Uterus (tissue), 3 donors: ENCODE measurements at regions not wholly inside any gene's neighbourhood (a gene's known extent, or its start where the extent isn't known, plus 50 kb on each side); places are given as distances from the start of the nearest gene placed in this dataset.

Experiments
- DNase-seq, 2 donors: peaks; one replicate each; pipeline ENCODE4 v3.0.0-alpha.2; 2019 to 2020
- H3K27ac ChIP-seq, 2 donors: fragments of 200-600 bp; sonication (generic); 1 replicate in 1 of 2; 2 replicates in 1 of 2; pipeline ENCODE4 v1.5.1; 2016 to 2018
- H3K27me3 ChIP-seq, 2 donors: fragments of 200-600 bp; sonication (generic); one replicate each; pipeline ENCODE4 v1.5.1; 2018 to 2019; ENCODE audit warnings: control low read depth in 1 of 2
- H3K36me3 ChIP-seq, 2 donors: fragments of 200-600 bp; sonication (generic); one replicate each; pipeline ENCODE4 v1.5.1; 2019; ENCODE audit warnings: control low read depth in 1 of 2
- H3K4me1 ChIP-seq, 2 donors: fragments of 200-600 bp; sonication (generic); one replicate each; pipeline ENCODE4 v1.5.1; 2018 to 2019; ENCODE audit warnings: control low read depth in 1 of 2
- H3K4me3 ChIP-seq, 2 donors: fragments of 200-600 bp; sonication (generic); 1 replicate in 1 of 2; 2 replicates in 1 of 2; pipeline ENCODE4 v1.5.1; 2018 to 2019; ENCODE audit warnings: mild to moderate bottlenecking in 1 of 2
- H3K9me3 ChIP-seq, 2 donors: fragments of 200-600 bp; sonication (generic); one replicate each; pipeline ENCODE4 v1.5.1; 2019; ENCODE audit warnings: control low read depth in 1 of 2
- POLR2A ChIP-seq, 2 donors: fragments of 450-650 bp; IDR thresholded peaks; one replicate each; pipeline ENCODE4 v1.6.1; 2016; ENCODE audit warnings: antibody characterized with exemption in 2 of 2, mild to moderate bottlenecking in 1 of 2, moderate library complexity in 1 of 2
- intact Hi-C: fragments of 100-400 bp; cut with DNase I; formaldehyde crosslinking; loops from one replicate; pipeline ENCODE4 v1.15.1; 2023; ENCODE audit warnings: low total_unique reads
- TF ChIP-seq, protein P1 (sequence below), 4 experiments: fragments of 200-600 bp in 2 of 4; fragments of 450-650 bp in 2 of 4; sonication (generic) in 2 of 4; IDR thresholded peaks; one replicate each; pipeline ENCODE4 v1.5.1; 2016 to 2019; ENCODE audit warnings: antibody characterized with exemption in 4 of 4, mild to moderate bottlenecking in 2 of 4, moderate library complexity in 1 of 4
- donor health status: DM: yes; HTN: yes; CAD: no.

DNA sequence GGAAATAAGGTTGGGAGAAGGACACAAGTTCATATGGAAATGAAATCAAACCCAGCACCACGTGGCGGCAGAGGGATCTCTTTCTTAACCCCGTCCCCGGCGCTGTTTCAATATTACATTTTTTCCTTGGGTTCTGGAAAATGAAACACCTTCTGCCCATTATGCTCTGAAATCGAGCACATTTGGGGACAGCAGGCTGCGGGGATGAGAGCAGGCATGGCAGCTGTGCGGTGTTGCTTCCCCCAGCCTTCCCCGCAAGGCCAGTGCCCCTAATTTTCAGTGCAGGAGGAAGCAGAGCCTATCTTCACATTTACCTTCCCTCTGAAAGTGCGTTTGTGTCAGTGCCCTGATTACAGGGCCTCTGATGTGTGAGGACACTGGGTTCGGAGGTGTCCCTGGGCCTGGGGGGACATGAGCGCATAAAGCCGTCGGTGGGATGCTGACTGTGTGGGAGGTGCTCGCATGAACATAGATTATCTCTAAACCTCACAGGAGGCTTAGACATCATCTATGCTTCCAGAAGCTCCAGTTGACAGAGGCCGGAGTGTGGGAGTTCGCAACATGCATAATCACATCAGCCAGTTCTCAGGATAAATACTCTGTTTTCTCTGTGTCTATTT is 921.3 kb downstream of the BRD1 start:
- Histone ChIP-seq H3K4me3 (no peak overlapping the region), H3K9me3 (no peaks in the 10 kb centered on the region), H3K36me3 (no peaks in the 10 kb centered on the region), H3K27me3 (no peaks in the 10 kb centered on the region), H3K4me1 (no peaks in the 10 kb centered on the region), H3K27ac (no peak overlapping the region)
- DNase-seq = no peak
- TF ChIP-seq, protein P1, sequence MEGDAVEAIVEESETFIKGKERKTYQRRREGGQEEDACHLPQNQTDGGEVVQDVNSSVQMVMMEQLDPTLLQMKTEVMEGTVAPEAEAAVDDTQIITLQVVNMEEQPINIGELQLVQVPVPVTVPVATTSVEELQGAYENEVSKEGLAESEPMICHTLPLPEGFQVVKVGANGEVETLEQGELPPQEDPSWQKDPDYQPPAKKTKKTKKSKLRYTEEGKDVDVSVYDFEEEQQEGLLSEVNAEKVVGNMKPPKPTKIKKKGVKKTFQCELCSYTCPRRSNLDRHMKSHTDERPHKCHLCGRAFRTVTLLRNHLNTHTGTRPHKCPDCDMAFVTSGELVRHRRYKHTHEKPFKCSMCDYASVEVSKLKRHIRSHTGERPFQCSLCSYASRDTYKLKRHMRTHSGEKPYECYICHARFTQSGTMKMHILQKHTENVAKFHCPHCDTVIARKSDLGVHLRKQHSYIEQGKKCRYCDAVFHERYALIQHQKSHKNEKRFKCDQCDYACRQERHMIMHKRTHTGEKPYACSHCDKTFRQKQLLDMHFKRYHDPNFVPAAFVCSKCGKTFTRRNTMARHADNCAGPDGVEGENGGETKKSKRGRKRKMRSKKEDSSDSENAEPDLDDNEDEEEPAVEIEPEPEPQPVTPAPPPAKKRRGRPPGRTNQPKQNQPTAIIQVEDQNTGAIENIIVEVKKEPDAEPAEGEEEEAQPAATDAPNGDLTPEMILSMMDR (IDR thresholded peaks at IDR 0.05) = no peak
- TF ChIP-seq POLR2A (IDR thresholded peaks at IDR 0.05) = no peak
- intact Hi-C loops = no loop called here

DNA sequence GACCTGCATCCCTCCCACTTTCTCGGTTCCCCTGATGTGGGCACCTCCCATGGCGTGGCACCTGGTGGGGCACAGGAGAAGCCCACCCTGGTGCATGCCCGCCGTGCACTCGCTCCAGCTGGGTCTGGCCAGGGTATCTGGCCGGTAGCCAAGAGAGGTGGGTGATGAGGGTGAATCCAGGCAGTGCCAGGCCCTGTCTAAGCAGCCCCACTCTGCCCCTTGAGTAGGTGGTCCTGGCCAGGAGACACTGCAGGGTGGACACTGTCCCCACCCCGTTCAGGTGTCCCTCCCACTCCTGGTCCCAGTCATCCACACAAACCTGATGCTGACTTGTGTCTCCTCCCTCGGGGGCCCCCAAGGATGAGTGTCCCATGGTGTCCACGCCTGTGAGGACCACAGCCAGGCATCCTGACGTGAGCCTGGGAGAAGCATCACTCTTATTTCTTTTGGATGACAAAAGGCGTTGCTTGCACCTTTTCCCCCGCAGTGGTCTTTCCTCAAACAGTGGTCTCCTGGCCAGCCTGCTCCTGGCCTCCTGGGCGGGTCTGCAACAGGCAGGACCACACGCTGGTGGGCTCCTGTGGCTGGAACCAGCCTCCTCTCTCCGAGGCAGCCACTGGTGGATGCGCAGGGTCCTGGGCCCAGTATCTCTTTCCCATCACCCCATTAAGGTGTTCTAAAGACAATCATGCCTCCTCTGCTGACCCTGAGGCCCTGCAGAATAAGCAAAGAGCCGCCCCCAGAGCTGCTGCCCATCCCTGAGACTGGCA is 922.3 kb downstream of the BRD1 start:
- no peaks in the 10 kb centered on the region for H3K27me3 ChIP-seq
- DNase-seq = no peak
- no peak overlapping the region for H3K4me3 ChIP-seq
- H3K4me1 ChIP-seq = no peaks in the 10 kb centered on the region
- H3K36me3 ChIP-seq = no peaks in the 10 kb centered on the region
- TF ChIP-seq, protein P1 (IDR thresholded peaks at IDR 0.05) = no peak
- TF ChIP-seq POLR2A (IDR thresholded peaks at IDR 0.05) = no peak
- H3K27ac ChIP-seq = no peak overlapping the region
- H3K9me3 ChIP-seq = no peaks in the 10 kb centered on the region
- intact Hi-C loops = no loop called here

DNA sequence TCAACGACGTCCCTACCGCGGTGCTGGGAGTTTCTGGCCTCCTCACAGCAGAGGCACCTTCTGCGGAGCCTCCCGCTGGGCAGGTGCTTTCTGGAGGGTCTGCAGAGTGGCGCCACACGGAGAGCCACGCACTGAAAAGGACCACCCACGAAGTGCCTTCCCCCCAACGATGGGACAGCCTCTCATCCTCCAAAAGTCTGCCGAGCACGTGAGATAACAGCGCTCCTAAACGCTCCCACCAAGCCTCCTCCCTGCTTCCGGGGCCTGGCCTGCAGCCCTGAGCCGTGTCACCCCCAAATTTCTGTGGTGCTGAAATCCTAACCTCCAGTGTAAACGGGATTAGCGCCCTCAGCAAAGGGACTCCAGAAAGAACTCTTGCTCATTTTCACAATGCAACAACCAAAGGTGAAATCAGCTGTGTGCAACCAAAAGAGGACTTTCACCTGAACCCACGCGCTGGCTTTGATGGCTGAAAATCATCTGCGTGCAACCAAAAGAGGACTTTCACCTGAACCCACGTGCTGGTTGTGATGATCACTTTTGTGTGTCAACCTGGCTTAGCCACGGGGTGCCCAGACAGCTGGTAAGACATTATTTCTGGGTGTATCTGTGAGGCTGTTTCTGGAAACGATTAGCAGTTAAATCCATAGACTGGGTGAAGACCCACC is 924.6 kb downstream of the BRD1 start:
- Histone ChIP-seq H3K27ac (no peak overlapping the region), H3K36me3 (no peaks in the 10 kb centered on the region), H3K27me3 (no peaks in the 10 kb centered on the region), H3K4me1 (no peaks in the 10 kb centered on the region), H3K9me3 (no peaks in the 10 kb centered on the region), H3K4me3 (no peak overlapping the region)
- no peak for TF ChIP-seq POLR2A (IDR thresholded peaks at IDR 0.05)
- TF ChIP-seq, protein P1 (IDR thresholded peaks at IDR 0.05) = no peak
- intact Hi-C loops = no loop called here
- no peak for DNase-seq

DNA sequence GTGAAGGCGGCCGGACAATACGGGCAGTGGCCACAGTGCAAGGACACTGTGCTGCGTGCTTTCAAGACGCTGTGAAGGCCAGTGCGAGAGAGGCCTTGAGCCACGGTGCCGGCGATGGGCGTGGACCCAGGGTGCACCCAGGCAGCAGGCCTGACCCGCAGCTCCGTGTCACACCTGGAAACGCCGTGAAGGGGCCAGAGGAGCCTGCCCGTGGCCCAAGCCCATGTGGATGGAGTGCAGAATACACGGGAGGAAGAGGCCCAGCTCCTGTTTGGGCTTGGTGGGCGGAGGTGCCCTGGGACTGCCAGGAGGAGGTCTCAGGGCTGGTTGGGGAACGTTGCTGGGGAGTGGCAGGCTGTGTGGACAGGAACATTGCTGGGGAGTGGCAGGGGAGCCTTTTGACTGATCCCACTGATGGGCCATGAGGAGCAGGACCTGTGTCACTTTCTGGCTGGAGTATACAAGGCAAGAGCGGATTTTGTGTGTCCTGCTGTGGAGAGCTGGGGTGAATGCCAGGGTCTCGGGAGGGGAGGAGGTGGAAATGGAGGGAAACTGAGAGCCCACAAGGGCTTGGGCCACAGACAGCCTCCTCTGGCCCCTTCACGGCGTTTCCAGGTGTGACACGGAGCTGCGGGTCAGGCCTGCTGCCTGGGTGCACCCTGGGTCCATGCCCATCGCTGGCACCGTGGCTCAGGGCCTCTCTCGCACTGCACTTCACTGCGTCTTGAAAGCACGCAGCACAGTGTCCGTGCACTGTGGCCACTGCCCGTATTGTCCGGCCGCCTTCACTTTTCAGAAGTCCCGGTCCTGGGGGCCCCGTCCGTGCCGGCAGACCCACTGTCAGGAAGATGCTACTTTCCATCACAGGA is 925.4 kb downstream of the BRD1 start:
- TF ChIP-seq, protein P1 (IDR thresholded peaks at IDR 0.05) = no peak
- DNase-seq = no peak
- Histone ChIP-seq H3K27ac (no peak overlapping the region), H3K4me1 (no peaks in the 10 kb centered on the region), H3K9me3 (no peaks in the 10 kb centered on the region), H3K36me3 (no peaks in the 10 kb centered on the region), H3K27me3 (no peaks in the 10 kb centered on the region), H3K4me3 (no peak overlapping the region)
- intact Hi-C loops = no loop called here
